HG03457 (cell line): ENCODE measurements at regions not wholly inside any gene's neighbourhood (a gene's known extent, or its start where the extent isn't known, plus 50 kb on each side); places are given as distances from the start of the nearest gene placed in this dataset.

Experiments used
- ATAC-seq: cut with Tn5 transposase; IDR thresholded peaks from one replicate; pipeline ENCODE4 v1.9.1; 2021; ENCODE audit warnings: moderate number of reproducible peaks; ENCODE audit not compliant: unreplicated experiment

DNA sequence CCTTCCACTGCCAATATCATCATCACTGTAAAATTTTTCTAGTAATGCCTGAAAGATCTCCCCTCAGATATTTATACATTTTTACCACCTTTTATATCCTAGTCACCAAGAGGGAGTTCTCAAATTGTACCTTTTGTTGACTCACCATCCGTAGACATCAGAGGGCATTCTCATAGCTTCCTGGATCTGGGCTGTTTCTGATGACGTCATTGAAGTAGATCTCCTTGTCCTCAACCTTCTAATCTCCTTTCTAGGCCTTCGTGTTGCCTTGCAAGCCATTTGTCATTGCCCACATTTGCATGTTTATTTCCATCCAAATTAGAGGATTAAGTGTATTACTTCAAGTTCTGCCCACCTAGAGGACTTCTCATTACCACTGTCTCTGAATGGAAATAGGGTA is 193.4 kb upstream of the NRXN1 start:
- no peak for ATAC-seq

- no peak for ATAC-seq
Measured at GRCh38 chr2:51224790-51225189, 192.9 kb upstream of the NRXN1 start.

GRCh38 chr2:51222106-51222505 is 190.2 kb upstream of the NRXN1 start:
- ATAC-seq, result no peak

GRCh38 chr2:51220606-51221005 is 188.7 kb upstream of the NRXN1 start:
- no peak for ATAC-seq

DNA sequence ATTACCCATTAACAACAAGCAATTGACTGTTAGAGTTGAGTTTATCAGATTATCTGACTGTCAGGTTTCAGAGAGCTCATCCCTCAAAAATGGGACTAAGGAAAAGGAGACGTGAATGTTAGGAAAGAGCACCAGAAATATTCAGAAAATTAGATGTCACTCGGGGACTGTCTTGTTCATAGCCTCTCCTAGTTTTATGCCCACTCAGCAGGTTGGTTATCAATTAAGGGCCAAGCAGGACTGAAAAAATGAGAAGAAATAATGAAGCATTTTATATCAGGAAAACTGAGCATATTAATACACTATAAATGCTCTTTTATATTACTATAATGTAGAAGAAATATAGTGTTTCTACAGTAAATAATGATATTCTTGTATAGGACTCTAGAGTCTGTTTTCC is 188.1 kb upstream of the NRXN1 start:
- no peak for ATAC-seq

DNA sequence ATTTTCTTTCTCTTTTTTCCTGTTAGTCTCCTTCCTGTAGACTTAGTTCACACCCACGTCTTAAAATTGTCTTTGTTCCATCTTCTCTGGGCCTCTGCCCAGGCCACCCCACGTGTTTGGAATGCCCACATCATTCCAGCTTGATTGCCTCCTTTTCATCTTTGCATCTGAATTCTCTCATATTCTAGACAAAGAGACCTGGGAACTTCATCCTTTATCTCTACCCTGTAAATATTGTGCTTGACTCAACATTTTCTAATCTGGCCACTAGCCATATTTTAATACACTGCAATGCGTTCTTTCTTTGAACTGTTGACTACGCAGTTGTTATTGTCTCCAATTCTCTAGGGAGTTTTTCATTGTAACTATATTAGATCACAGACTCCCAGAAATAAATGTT is 187.5 kb upstream of the NRXN1 start:
- no peak for ATAC-seq

DNA sequence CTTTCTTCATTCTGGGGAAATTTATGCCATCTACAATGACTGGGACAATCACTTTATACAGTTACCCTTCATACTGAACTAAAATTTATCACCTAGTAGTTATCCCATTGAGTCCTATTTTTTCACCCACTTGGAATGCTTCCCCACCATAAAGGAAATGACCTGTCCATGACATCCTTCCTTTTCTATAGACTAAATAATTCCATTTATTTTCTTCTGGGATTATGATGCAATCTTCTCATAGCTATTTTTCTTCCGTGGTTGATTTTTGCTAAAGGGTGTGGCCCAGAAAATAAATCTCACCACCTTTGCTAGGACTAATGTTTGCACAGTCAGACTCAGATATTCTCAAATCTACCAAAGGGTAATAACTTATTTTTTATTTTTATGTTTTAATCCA is 186.1 kb upstream of the NRXN1 start:
- ATAC-seq, result no peak

DNA sequence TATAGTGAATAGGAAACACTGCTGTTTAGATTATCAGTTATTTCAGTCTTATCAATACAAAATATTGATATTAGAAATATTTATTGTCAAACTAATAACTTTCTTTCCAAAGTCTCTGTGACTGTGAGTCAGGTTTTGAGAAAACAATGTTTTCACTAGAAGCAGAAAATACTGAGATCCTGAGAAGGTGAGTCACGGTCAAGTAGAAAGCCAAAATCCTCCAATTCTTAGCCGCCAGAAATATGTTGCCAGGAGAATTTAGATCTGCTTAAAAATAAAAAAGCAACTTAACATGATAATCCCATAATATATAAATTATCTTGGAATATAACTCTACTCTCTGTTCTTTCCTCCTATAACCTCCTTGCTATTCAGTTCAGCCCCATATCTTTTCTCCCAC is 181.9 kb upstream of the NRXN1 start:
- no peak for ATAC-seq

DNA sequence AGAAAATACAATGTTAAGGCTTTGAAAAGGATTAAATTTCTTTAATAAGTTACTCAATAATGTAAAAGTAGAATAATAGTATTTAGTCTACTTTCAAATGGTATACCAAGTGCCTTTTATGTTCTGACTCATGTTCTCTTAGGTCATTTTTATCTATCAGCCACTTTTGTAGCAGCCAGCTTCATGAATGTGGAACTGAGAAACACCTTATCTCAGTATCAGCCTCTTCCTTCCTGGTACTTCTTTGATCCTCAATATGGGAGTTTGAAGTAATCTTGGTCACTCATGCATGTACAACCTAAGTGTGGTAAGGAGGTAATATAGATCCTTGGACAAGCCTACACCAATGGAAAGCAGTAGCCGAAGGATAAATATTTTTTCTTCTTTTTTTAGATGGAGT is 180.4 kb upstream of the NRXN1 start:
- ATAC-seq, result no peak

DNA sequence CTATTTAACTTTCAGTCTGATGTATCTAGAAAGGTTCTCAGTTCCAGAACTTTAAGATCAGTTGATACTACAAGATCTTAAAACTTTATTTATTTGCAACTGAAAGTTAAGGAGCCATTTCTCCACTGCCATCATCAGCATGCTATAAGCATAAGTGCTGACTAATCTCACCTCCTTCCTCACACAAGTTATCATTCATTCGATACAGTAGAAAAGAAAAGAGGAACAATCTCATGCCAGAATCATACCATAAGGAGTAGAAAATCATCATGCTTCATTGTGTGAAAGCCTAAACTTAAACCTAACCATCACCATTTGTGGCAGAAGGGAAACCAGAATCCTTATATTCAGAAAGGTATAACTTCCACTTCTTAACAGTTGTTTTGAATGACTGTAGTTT is 176.6 kb upstream of the NRXN1 start:
- no peak for ATAC-seq

DNA sequence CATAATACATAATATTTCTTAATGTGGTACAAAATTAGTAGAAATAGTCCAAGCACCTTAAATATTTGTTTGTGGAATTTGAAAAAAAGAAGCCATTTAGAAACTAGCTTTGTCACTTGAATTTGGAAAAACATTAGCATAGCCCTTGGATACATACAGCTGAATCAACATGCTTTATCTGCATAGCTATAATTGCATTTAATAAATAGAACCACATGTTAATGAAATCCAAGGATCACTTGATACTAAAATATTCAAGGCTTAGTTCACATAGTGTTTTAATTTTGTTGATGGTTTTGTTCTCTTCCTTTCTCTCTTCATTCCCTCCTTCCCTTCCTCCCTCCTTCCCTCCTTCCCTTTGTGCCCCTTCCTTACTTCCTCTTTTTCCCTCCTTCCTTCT is 169.4 kb upstream of the NRXN1 start:
- ATAC-seq, result no peak

- no peak for ATAC-seq
Measured at GRCh38 chr2:51194656-51195055, 162.7 kb upstream of the NRXN1 start.

DNA sequence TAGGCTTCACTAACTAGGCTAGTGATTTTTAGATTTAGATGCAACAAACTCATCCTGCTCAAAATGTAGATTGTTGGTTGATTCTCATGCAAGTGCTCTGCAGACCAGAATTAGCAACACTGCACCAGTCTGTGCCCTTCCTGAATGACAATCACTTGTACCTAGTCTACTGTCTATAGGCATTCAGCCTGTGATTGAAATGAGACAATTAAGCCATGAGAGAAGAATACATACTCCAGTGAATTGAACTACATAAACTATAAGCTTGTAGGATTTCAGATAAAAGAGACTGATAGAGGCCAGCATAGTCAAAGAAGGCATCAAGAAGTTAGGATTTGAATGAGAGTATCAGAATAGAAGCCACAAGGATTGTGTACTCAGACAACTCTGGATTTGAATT is 138.3 kb upstream of the NRXN1 start:
- ATAC-seq, result no peak

GRCh38 chr2:51165534-51166260 is 133.8 kb upstream of the NRXN1 start:
- no peak for ATAC-seq

- no peak for ATAC-seq
Measured at GRCh38 chr2:51158251-51158650, 126.3 kb upstream of the NRXN1 start.

GRCh38 chr2:51153236-51153635 is 121.3 kb upstream of the NRXN1 start:
- no peak for ATAC-seq

DNA sequence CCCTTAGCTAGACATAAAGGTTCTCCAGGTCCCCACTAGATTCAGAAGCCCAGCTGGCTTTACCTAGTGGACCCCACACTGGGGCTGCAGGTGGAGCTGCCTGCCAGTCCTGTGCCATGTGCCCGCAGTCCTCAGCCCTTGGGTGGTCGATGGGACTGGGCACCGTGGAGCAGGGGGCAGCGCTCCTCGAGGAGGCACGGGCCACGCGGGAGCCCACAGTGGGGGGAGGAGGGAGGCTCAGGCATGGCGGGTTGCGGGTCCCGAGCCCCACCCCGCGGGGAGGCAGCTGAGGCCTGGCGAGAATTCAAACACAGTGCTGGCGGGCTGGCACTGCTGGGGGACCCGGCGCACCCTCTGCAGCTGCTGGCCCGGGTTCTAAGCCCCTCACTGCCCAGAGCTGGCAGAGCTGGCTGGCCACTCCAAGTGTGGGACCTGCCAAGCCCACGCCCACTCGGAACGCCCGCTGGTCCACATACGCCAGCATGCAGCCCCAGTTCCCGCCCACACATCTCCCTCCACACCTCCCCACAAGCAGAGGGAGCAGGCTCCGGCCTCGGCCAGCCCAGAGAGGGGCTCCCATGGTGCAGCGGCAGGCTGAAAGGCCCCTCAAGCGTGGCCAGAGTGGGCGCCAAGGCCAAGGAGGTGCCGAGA is 119.7 kb upstream of the NRXN1 start:
- ATAC-seq, result no peak

DNA sequence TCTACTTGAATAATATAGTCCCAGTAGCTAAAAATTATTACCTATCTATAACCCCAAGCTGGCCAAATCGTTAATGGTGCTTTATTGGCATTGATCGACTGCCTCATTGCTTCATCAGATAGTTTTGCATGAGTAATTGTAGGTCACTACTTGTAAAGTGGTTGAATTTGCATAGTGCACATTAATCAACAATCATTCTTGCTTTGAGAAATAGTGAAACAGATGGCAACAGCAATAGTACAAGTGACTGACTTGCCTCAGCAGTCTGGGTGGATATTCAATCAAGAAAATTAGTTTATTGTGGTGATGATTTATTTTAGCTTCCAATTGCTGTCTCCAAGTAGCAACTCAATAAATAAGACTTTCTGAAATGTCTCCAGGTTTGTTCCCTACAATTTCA is 117.8 kb upstream of the NRXN1 start:
- ATAC-seq, result no peak

DNA sequence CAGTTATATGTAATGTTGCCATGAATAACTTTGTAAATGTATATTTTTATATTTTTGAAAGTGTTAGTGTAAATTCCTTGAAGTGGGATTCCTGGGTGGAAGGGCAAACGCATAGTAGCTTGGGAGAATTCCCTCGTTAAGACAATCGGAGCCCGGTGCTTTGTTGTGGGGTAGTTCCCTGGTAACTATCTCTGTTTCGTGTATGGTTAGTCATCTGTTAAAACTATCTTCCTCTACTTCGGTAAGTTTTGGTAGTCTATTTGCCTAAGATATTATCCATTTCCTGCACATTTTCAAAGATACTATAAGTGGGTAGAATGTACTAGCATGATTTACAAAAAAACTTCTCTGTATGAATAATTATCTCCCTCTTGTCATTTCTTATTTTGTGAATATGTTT is 113.8 kb upstream of the NRXN1 start:
- ATAC-seq, result no peak

- no peak for ATAC-seq
Measured at GRCh38 chr2:51120754-51121280, 88.9 kb upstream of the NRXN1 start.

DNA sequence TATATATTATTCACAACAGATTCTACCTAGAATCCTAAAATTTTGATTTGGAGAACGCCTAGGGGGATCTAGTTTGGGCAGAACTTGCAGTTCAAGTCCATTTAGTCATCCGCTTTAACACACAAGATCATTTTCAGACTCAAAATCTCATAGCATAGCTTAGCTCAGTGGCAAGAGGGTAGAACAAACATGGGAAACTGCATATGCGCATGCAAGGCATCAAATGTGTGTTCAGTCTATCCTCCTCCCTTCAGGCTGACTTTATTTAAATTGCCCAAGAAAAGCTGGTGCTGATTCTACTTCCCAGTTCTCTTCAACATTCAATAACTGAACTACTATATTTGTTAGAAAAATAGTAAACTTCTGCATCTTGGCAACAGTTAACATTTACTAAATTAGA is 79.6 kb upstream of the NRXN1 start:
- ATAC-seq, result no peak

GRCh38 chr2:51108794-51109193 is 76.9 kb upstream of the NRXN1 start:
- no peak for ATAC-seq

GRCh38 chr2:51107841-51108240 is 75.9 kb upstream of the NRXN1 start:
- no peak for ATAC-seq
